Stimulated activated effector memory CD8-positive, alpha-beta T cell treated with anti-CD3 and anti-CD28 coated beads, Interleukin-12 subunit alpha, Interleukin-12 subunit beta, amount 100 ng/mL, for 72 hours (primary cell): ENCODE measurements at regions not wholly inside any gene's neighbourhood (a gene's known extent, or its start where the extent isn't known, plus 50 kb on each side); places are given as distances from the start of the nearest gene placed in this dataset.

ENCODE experiments used
- ATAC-seq: fragments of 150-1000 bp; cut with Tn5 transposase; 2 replicates; pipeline ENCODE4 v1.10.0; 2021
- DNase-seq, 2 donors: peaks; one replicate each; pipeline ENCODE4 v3.0.0; 2021 to 2022; ENCODE audit warnings: low spot score in 2 of 2
- H3K27ac Mint-ChIP-seq: one replicate; pipeline ENCODE4 v1.8.0; 2022; ENCODE audit warnings: mild to moderate bottlenecking, mixed read lengths
- H3K36me3 Mint-ChIP-seq: one replicate; pipeline ENCODE4 v1.8.0; 2022; ENCODE audit warnings: mild to moderate bottlenecking, mixed read lengths
- H3K4me1 Mint-ChIP-seq: one replicate; pipeline ENCODE4 v1.8.0; 2022; ENCODE audit warnings: mixed read lengths
- H3K4me3 Mint-ChIP-seq: one replicate; pipeline ENCODE4 v1.8.0; 2022; ENCODE audit warnings: mild to moderate bottlenecking, mixed read lengths
- H3K9me3 Mint-ChIP-seq: one replicate; pipeline ENCODE4 v1.8.0; 2022; ENCODE audit warnings: mixed read lengths

- no peaks in the 10 kb centered on the region for H3K9me3 Mint-ChIP-seq
- no peak for DNase-seq
- H3K4me3 Mint-ChIP-seq: no peak overlapping the region
- no peaks in the 10 kb centered on the region for H3K36me3 Mint-ChIP-seq
- no peak overlapping the region for H3K27ac Mint-ChIP-seq
- no peaks in the 10 kb centered on the region for H3K4me1 Mint-ChIP-seq
- ATAC-seq: no peak
Observed at GRCh38 chr20:57012691-57013090, 253.8 kb downstream of the BMP7 start.

- ATAC-seq: no peak
- Mint-ChIP-seq H3K36me3 (no peaks in the 10 kb centered on the region), H3K4me1 (no peaks in the 10 kb centered on the region), H3K4me3 (no peak overlapping the region), H3K27ac (no peak overlapping the region), H3K9me3 (no peaks in the 10 kb centered on the region)
- no peak for DNase-seq
Observed at GRCh38 chr20:57013217-57013616, 253.2 kb downstream of the BMP7 start.

GRCh38 chr20:57013741-57014140 is 252.7 kb downstream of the BMP7 start:
- DNase-seq (no peak), ATAC-seq (no peak)
- Mint-ChIP-seq H3K9me3 (no peaks in the 10 kb centered on the region), H3K27ac (no peak overlapping the region), H3K4me3 (no peak overlapping the region), H3K4me1 (no peaks in the 10 kb centered on the region), H3K36me3 (no peaks in the 10 kb centered on the region)

- H3K4me3 Mint-ChIP-seq: no peak overlapping the region
- no peaks in the 10 kb centered on the region for H3K4me1 Mint-ChIP-seq
- ATAC-seq (no peak), DNase-seq (no peak)
- H3K27ac Mint-ChIP-seq: no peak overlapping the region
- no peaks in the 10 kb centered on the region for H3K36me3 Mint-ChIP-seq
- H3K9me3 Mint-ChIP-seq: peaks cover 3% of the 10 kb centered on the region
Observed at GRCh38 chr20:57020364-57020763, 246.1 kb downstream of the BMP7 start.

GRCh38 chr20:57022306-57022705 is 244.1 kb downstream of the BMP7 start:
- peaks cover 3% of the 10 kb centered on the region for H3K9me3 Mint-ChIP-seq

GRCh38 chr20:57023007-57023406 is 243.4 kb downstream of the BMP7 start:
- no peak overlapping the region for H3K27ac Mint-ChIP-seq
- no peak for ATAC-seq
- H3K4me3 Mint-ChIP-seq: no peak overlapping the region
- no peak for DNase-seq
- no peaks in the 10 kb centered on the region for H3K36me3 Mint-ChIP-seq
- H3K9me3 Mint-ChIP-seq: peaks cover 3% of the 10 kb centered on the region
- no peaks in the 10 kb centered on the region for H3K4me1 Mint-ChIP-seq

More at GRCh38 chr20:57022306-57022705, 244.1 kb downstream of the BMP7 start:
- Mint-ChIP-seq H3K4me3 (no peak overlapping the region), H3K36me3 (no peaks in the 10 kb centered on the region), H3K27ac (no peak overlapping the region), H3K4me1 (no peaks in the 10 kb centered on the region)
- DNase-seq: no peak
- ATAC-seq: no peak

- Mint-ChIP-seq H3K36me3 (no peaks in the 10 kb centered on the region), H3K9me3 (peaks cover 3% of the 10 kb centered on the region), H3K27ac (no peak overlapping the region), H3K4me3 (no peak overlapping the region), H3K4me1 (no peaks in the 10 kb centered on the region)
- ATAC-seq: no peak
- no peak for DNase-seq
Observed at GRCh38 chr20:57023997-57024396, 242.4 kb downstream of the BMP7 start.

GRCh38 chr20:57024849-57025248 is 241.6 kb downstream of the BMP7 start:
- Mint-ChIP-seq H3K36me3 (no peaks in the 10 kb centered on the region), H3K4me3 (no peak overlapping the region), H3K27ac (no peak overlapping the region), H3K9me3 (peaks cover 3% of the 10 kb centered on the region), H3K4me1 (no peaks in the 10 kb centered on the region)
- DNase-seq (no peak), ATAC-seq (no peak)

- Mint-ChIP-seq H3K27ac (no peak overlapping the region), H3K9me3 (peaks cover 3% of the 10 kb centered on the region), H3K4me3 (no peak overlapping the region), H3K36me3 (no peaks in the 10 kb centered on the region), H3K4me1 (no peaks in the 10 kb centered on the region)
- ATAC-seq (no peak), DNase-seq (no peak)
Observed at GRCh38 chr20:57025261-57025660, 241.2 kb downstream of the BMP7 start.

GRCh38 chr20:57025666-57026224 is 240.7 kb downstream of the BMP7 start:
- Mint-ChIP-seq H3K36me3 (no peaks in the 10 kb centered on the region), H3K9me3 (peaks cover 3% of the 10 kb centered on the region), H3K4me1 (no peaks in the 10 kb centered on the region), H3K4me3 (no peak overlapping the region), H3K27ac (no peak overlapping the region)
- ATAC-seq: no peak
- DNase-seq: no peak

- no peak overlapping the region for H3K27ac Mint-ChIP-seq
- H3K9me3 Mint-ChIP-seq: peaks cover 8% of the 10 kb centered on the region
- ATAC-seq (no peak), DNase-seq (no peak)
- no peaks in the 10 kb centered on the region for H3K36me3 Mint-ChIP-seq
- no peak overlapping the region for H3K4me3 Mint-ChIP-seq
- H3K4me1 Mint-ChIP-seq: no peaks in the 10 kb centered on the region
Observed at GRCh38 chr20:57027777-57028176, 238.7 kb downstream of the BMP7 start.

GRCh38 chr20:57030611-57031600 is 235.5 kb downstream of the BMP7 start:
- H3K36me3 Mint-ChIP-seq: no peaks in the 10 kb centered on the region
- no peak overlapping the region for H3K27ac Mint-ChIP-seq
- H3K9me3 Mint-ChIP-seq: peaks cover 4% of the 10 kb centered on the region
- DNase-seq: no peak
- ATAC-seq: no peak
- no peak overlapping the region for H3K4me3 Mint-ChIP-seq
- H3K4me1 Mint-ChIP-seq: no peaks in the 10 kb centered on the region

- no peaks in the 10 kb centered on the region for H3K4me1 Mint-ChIP-seq
- DNase-seq: no peak
- H3K9me3 Mint-ChIP-seq: peaks cover 4% of the 10 kb centered on the region
- no peaks in the 10 kb centered on the region for H3K36me3 Mint-ChIP-seq
- ATAC-seq: no peak
- no peak overlapping the region for H3K4me3 Mint-ChIP-seq
- H3K27ac Mint-ChIP-seq: no peak overlapping the region
Observed at GRCh38 chr20:57031867-57032355, 234.5 kb downstream of the BMP7 start.

GRCh38 chr20:57032847-57033246 is 233.6 kb downstream of the BMP7 start:
- no peak for DNase-seq
- ATAC-seq: no peak
- Mint-ChIP-seq H3K4me1 (no peaks in the 10 kb centered on the region), H3K27ac (no peak overlapping the region), H3K36me3 (no peaks in the 10 kb centered on the region), H3K9me3 (peaks cover 4% of the 10 kb centered on the region), H3K4me3 (no peak overlapping the region)

- DNase-seq (no peak), ATAC-seq (no peak)
- Mint-ChIP-seq H3K9me3 (peaks cover 4% of the 10 kb centered on the region), H3K4me1 (no peaks in the 10 kb centered on the region), H3K4me3 (no peak overlapping the region), H3K36me3 (no peaks in the 10 kb centered on the region), H3K27ac (no peak overlapping the region)
Observed at GRCh38 chr20:57034001-57034400, 232.4 kb downstream of the BMP7 start.

- ATAC-seq (no peak), DNase-seq (no peak)
- no peaks in the 10 kb centered on the region for H3K4me1 Mint-ChIP-seq
- H3K9me3 Mint-ChIP-seq: no peaks in the 10 kb centered on the region
- no peak overlapping the region for H3K4me3 Mint-ChIP-seq
- H3K27ac Mint-ChIP-seq: no peak overlapping the region
- H3K36me3 Mint-ChIP-seq: no peaks in the 10 kb centered on the region
Observed at GRCh38 chr20:57037689-57038088, 228.8 kb downstream of the BMP7 start.
